Mesendoderm (in vitro differentiated cells): ENCODE measurements at regions not wholly inside any gene's neighbourhood (a gene's known extent, or its start where the extent isn't known, plus 50 kb on each side); places are given as distances from the start of the nearest gene placed in this dataset.
"Not testable (repeated sequence)": the region's sequence is repeated elsewhere in the genome, so short reads cannot be mapped to it uniquely, and the experiment has no call there.

Experiments used
- DNase-seq: peaks from one replicate; pipeline ENCODE4 v3.0.0; 2013
- H2AK5ac ChIP-seq: 2 replicates; pipeline ENCODE4 v1.6.1; 2013; ENCODE audit warnings: low read length, inconsistent platforms
- H2BK120ac ChIP-seq: 2 replicates; pipeline ENCODE4 v1.6.1; 2013; ENCODE audit warnings: low read depth, mild to moderate bottlenecking, low read length, moderate library complexity, mixed read lengths
- H2BK15ac ChIP-seq: replicated peaks from 2 replicates; pipeline ENCODE4 v1.6.1; 2013; ENCODE audit warnings: low read depth, mild to moderate bottlenecking, moderate library complexity
- H2BK5ac ChIP-seq: 2 replicates; pipeline ENCODE4 v1.6.1; 2013; ENCODE audit warnings: low read length, inconsistent platforms
- H3K18ac ChIP-seq: 2 replicates; pipeline ENCODE4 v1.6.1; 2013; ENCODE audit warnings: mild to moderate bottlenecking, low read length, mixed read lengths
- H3K23ac ChIP-seq: one replicate; pipeline ENCODE4 v1.6.1; 2013; ENCODE audit warnings: low read length
- H3K27ac ChIP-seq: 2 replicates; pipeline ENCODE4 v1.5.1; 2013; ENCODE audit warnings: low read depth, mild to moderate bottlenecking, inconsistent platforms, low read length, moderate library complexity
- H3K27me3 ChIP-seq: 2 replicates; pipeline ENCODE4 v1.6.1; 2013; ENCODE audit warnings: low read length, control low read depth, mild to moderate bottlenecking, inconsistent platforms; ENCODE audit not compliant: insufficient read depth, poor library complexity
- H3K36me3 ChIP-seq: 2 replicates; pipeline ENCODE4 v1.6.1; 2013; ENCODE audit warnings: low read length, inconsistent platforms; ENCODE audit not compliant: control insufficient read depth, insufficient read depth
- H3K4ac ChIP-seq: one replicate; pipeline ENCODE4 v1.6.1; 2013; ENCODE audit warnings: low read depth, mild to moderate bottlenecking, low read length, moderate library complexity
- H3K4me1 ChIP-seq: 2 replicates; pipeline ENCODE4 v1.6.1; 2013; ENCODE audit warnings: low read depth, low read length, inconsistent platforms; ENCODE audit not compliant: control insufficient read depth
- H3K4me2 ChIP-seq: 2 replicates; pipeline ENCODE4 v1.6.1; 2013; ENCODE audit warnings: low read length
- H3K4me3 ChIP-seq: 2 replicates; pipeline ENCODE4 v1.5.1; 2013; ENCODE audit warnings: mild to moderate bottlenecking, low read length
- H3K56ac ChIP-seq: one replicate; pipeline ENCODE4 v1.6.1; 2013; ENCODE audit warnings: low read length
- H3K79me1 ChIP-seq: 2 replicates; pipeline ENCODE4 v1.6.1; 2013; ENCODE audit warnings: low read length, inconsistent platforms
- H3K79me2 ChIP-seq: 2 replicates; pipeline ENCODE4 v1.6.1; 2013; ENCODE audit warnings: mild to moderate bottlenecking, low read length; ENCODE audit not compliant: control insufficient read depth, insufficient read depth
- H3K9ac ChIP-seq: 2 replicates; pipeline ENCODE4 v1.6.1; 2013; ENCODE audit warnings: low read length, inconsistent platforms
- H4K5ac ChIP-seq: one replicate; pipeline ENCODE4 v1.6.1; 2013; ENCODE audit warnings: low read length
- H4K8ac ChIP-seq: one replicate; pipeline ENCODE4 v1.6.1; 2013; ENCODE audit warnings: low read depth, mild to moderate bottlenecking, control low read depth, low read length, moderate library complexity
- WGBS: extraction: QIAGEN DNeasy Blood & Tissue Kit; methylation state at CpG from one replicate; pipeline ENCODE4 v1.1.7; 2013; ENCODE audit warnings: low lambda C conversion rate, missing lambda C conversion rate; ENCODE audit not compliant: insufficient coverage; ENCODE audit errors: extremely low coverage; 5-methylcytosine and 5-hydroxymethylcytosine counted together

- H3K27me3 ChIP-seq, H3K9ac ChIP-seq, H3K36me3 ChIP-seq, H3K79me1 ChIP-seq, H3K23ac ChIP-seq, H3K18ac ChIP-seq, H3K27ac ChIP-seq, H4K5ac ChIP-seq, H2AK5ac ChIP-seq, H3K4me1 ChIP-seq, H2BK5ac ChIP-seq, H2BK120ac ChIP-seq, DNase-seq, H2BK15ac ChIP-seq, H3K79me2 ChIP-seq, H3K56ac ChIP-seq, H3K4ac ChIP-seq, H4K8ac ChIP-seq, H3K4me2 ChIP-seq, H3K4me3 ChIP-seq: not testable (repeated sequence)
- WGBS = no CpG with 5 or more reads among the region's 20 CpGs
Observed at GRCh38 chr16:5221831-5222230, 124.2 kb upstream of the EEF2KMT start.

- Histone ChIP-seq H3K27ac (no peak overlapping the region), H3K79me2 (no peaks in the 10 kb centered on the region), H3K27me3 (peaks cover 2% of the 10 kb centered on the region), H3K4me3 (no peak overlapping the region), H3K36me3 (no peaks in the 10 kb centered on the region), H3K4me2 (no peak overlapping the region), H3K18ac (no peak overlapping the region), H3K79me1 (no peaks in the 10 kb centered on the region), H2BK5ac (no peak overlapping the region), H2BK120ac (no peak overlapping the region), H4K8ac (no peak overlapping the region), H3K4me1 (no peaks in the 10 kb centered on the region), H3K4ac (no peak overlapping the region), H2BK15ac (no peak overlapping the region), H3K23ac (no peak overlapping the region), H3K56ac (no peak overlapping the region), H3K9ac (no peak overlapping the region), H4K5ac (no peak overlapping the region), H2AK5ac (no peak overlapping the region)
- DNase-seq = no peak
- no CpG with 5 or more reads among the region's 4 CpGs for WGBS
Observed at GRCh38 chr16:5220705-5221104, 123.1 kb upstream of the EEF2KMT start.

- DNase-seq = no peak
- H3K4me1 ChIP-seq = peaks cover 4% of the 10 kb centered on the region
Observed at GRCh38 chr16:5216441-5217080, 119.0 kb upstream of the EEF2KMT start.

DNA sequence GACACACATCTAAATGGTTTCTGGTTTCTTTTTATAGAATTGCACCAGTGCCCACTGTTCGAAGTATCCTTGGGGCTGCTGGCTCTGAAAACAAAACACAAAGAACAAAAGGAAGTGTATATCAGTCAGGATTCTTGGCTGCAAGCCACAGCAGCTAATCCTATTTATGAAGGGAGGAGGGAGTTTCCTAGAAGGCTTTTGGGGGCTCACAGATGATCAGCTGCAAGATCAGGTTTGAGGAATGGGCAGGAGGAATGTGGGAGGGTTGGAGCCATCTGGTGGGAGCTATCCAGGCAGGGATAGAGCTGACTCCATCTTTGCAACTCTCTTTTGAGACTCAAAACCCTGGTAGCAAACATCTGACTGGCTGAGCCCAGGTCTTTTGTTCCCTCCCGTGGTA is 118.3 kb upstream of the EEF2KMT start:
- peaks cover 17% of the 10 kb centered on the region for H3K27me3 ChIP-seq
- no peak overlapping the region for H3K4me2 ChIP-seq
- no peak overlapping the region for H3K27ac ChIP-seq
- no peak overlapping the region for H2BK5ac ChIP-seq
- peak; percentile 43 for DNase-seq
- no peak overlapping the region for H2AK5ac ChIP-seq
- WGBS = no CpG with 5 or more reads among the region's 2 CpGs
- H3K4me3 ChIP-seq = no peak overlapping the region
- H3K79me2 ChIP-seq = no peaks in the 10 kb centered on the region
- H3K9ac ChIP-seq = no peak overlapping the region
- H3K18ac ChIP-seq = no peak overlapping the region
- H3K23ac ChIP-seq = no peak overlapping the region
- no peak overlapping the region for H2BK15ac ChIP-seq
- no peak overlapping the region for H4K5ac ChIP-seq
- no peaks in the 10 kb centered on the region for H3K79me1 ChIP-seq
- no peak overlapping the region for H3K56ac ChIP-seq
- H3K4me1 ChIP-seq = peaks cover 4% of the 10 kb centered on the region
- H3K36me3 ChIP-seq = no peaks in the 10 kb centered on the region
- H3K4ac ChIP-seq = no peak overlapping the region
- no peak overlapping the region for H4K8ac ChIP-seq
- H2BK120ac ChIP-seq = no peak overlapping the region

More at GRCh38 chr16:5216441-5217080, 119.0 kb upstream of the EEF2KMT start:
- no peak overlapping the region for H3K56ac ChIP-seq
- H2BK5ac ChIP-seq = no peak overlapping the region
- no peak overlapping the region for H3K23ac ChIP-seq
- no peak overlapping the region for H3K4me2 ChIP-seq
- no peak overlapping the region for H3K18ac ChIP-seq
- H3K4me3 ChIP-seq = no peak overlapping the region
- no peaks in the 10 kb centered on the region for H3K79me1 ChIP-seq
- no peaks in the 10 kb centered on the region for H3K79me2 ChIP-seq
- no peak overlapping the region for H2AK5ac ChIP-seq
- H3K27ac ChIP-seq = no peak overlapping the region
- no peak overlapping the region for H2BK15ac ChIP-seq
- H2BK120ac ChIP-seq = no peak overlapping the region
- no peaks in the 10 kb centered on the region for H3K36me3 ChIP-seq
- H3K4ac ChIP-seq = no peak overlapping the region
- H3K27me3 ChIP-seq = peaks cover 17% of the 10 kb centered on the region
- WGBS = no CpG with 5 or more reads among the region's 4 CpGs
- H4K5ac ChIP-seq = no peak overlapping the region
- no peak overlapping the region for H3K9ac ChIP-seq
- H4K8ac ChIP-seq = no peak overlapping the region

- peak overlapping the region; percentile 25 for H3K56ac ChIP-seq
- no peaks in the 10 kb centered on the region for H3K79me2 ChIP-seq
- H2BK5ac ChIP-seq = no peak overlapping the region
- no peak overlapping the region for H3K4me3 ChIP-seq
- peaks cover 17% of the 10 kb centered on the region for H3K27me3 ChIP-seq
- no peaks in the 10 kb centered on the region for H3K79me1 ChIP-seq
- H4K8ac ChIP-seq = no peak overlapping the region
- no peak overlapping the region for H3K23ac ChIP-seq
- H4K5ac ChIP-seq = no peak overlapping the region
- no peak overlapping the region for H3K18ac ChIP-seq
- no peaks in the 10 kb centered on the region for H3K36me3 ChIP-seq
- no peak overlapping the region for H3K9ac ChIP-seq
- WGBS = no CpG with 5 or more reads among the region's 7 CpGs
- H2AK5ac ChIP-seq = no peak overlapping the region
- H2BK120ac ChIP-seq = no peak overlapping the region
- DNase-seq = no peak
- peaks cover 4% of the 10 kb centered on the region for H3K4me1 ChIP-seq
- H2BK15ac ChIP-seq = no peak overlapping the region
- H3K27ac ChIP-seq = no peak overlapping the region
- H3K4ac ChIP-seq = no peak overlapping the region
- no peak overlapping the region for H3K4me2 ChIP-seq
Observed at GRCh38 chr16:5214466-5214865, 116.9 kb upstream of the EEF2KMT start.

GRCh38 chr16:5212501-5212900 is 114.9 kb upstream of the EEF2KMT start:
- H3K4me1 ChIP-seq, H2BK5ac ChIP-seq, H3K4me3 ChIP-seq, H4K5ac ChIP-seq, H3K4me2 ChIP-seq, DNase-seq, H3K27ac ChIP-seq, H3K79me2 ChIP-seq, H2AK5ac ChIP-seq, H3K79me1 ChIP-seq, H3K56ac ChIP-seq, H3K18ac ChIP-seq, H2BK120ac ChIP-seq, H2BK15ac ChIP-seq, H3K36me3 ChIP-seq, H3K23ac ChIP-seq, H3K9ac ChIP-seq, H3K4ac ChIP-seq, H4K8ac ChIP-seq: not testable (repeated sequence)
- WGBS = no CpG with 5 or more reads among the region's 5 CpGs
- peaks cover 17% of the 10 kb centered on the region for H3K27me3 ChIP-seq
